T-helper 2 cell (primary cell): ENCODE measurements at regions not wholly inside any gene's neighbourhood (a gene's known extent, or its start where the extent isn't known, plus 50 kb on each side); places are given as distances from the start of the nearest gene placed in this dataset.
"Not testable (repeated sequence)": the region's sequence is repeated elsewhere in the genome, so short reads cannot be mapped to it uniquely, and the experiment has no call there.

Experiments used
- DNase-seq, 5 experiments: peaks; one replicate each; pipeline versions ENCODE4 v3.0.0 to v3.0.0-alpha.2; 2012 to 2022

- no peak for DNase-seq
Observed at GRCh38 chr2:191476901-191477300, 201.0 kb upstream of the NABP1 start.

- no peak for DNase-seq
Observed at GRCh38 chr2:191478799-191479679, 198.9 kb upstream of the NABP1 start.

GRCh38 chr2:191479680-191480023, 198.3 kb upstream of the NABP1 start:
- DNase-seq: no peak

- DNase-seq: no peak
Observed at GRCh38 chr2:191481305-191482070, 196.4 kb upstream of the NABP1 start.

GRCh38 chr2:191483117-191483516, 194.8 kb upstream of the NABP1 start:
- DNase-seq: no peak

- DNase-seq: no peak
Observed at GRCh38 chr2:191486584-191487320, 191.2 kb upstream of the NABP1 start.

GRCh38 chr2:191488135-191488534, 189.8 kb upstream of the NABP1 start:
- DNase-seq: no peak

- no peak for DNase-seq
Observed at GRCh38 chr2:191489177-191489576, 188.8 kb upstream of the NABP1 start.

GRCh38 chr2:191496838-191497237, 181.1 kb upstream of the NABP1 start:
- no peak for DNase-seq

- DNase-seq: no peak
Observed at GRCh38 chr2:191497822-191498221, 180.1 kb upstream of the NABP1 start.

- no peak for DNase-seq
Observed at GRCh38 chr2:191499050-191499449, 178.9 kb upstream of the NABP1 start.

- DNase-seq: no peak
Observed at GRCh38 chr2:191499874-191500565, 177.9 kb upstream of the NABP1 start.

- DNase-seq: no peak
Observed at GRCh38 chr2:191500566-191500883, 177.4 kb upstream of the NABP1 start.

GRCh38 chr2:191500884-191501560, 176.9 kb upstream of the NABP1 start:
- DNase-seq: no peak

GRCh38 chr2:191501561-191502168, 176.3 kb upstream of the NABP1 start:
- DNase-seq: no peak

GRCh38 chr2:191506515-191506914, 171.4 kb upstream of the NABP1 start:
- no peak for DNase-seq

GRCh38 chr2:191507252-191507853, 170.6 kb upstream of the NABP1 start:
- not testable (repeated sequence) for DNase-seq

- no peak for DNase-seq
Observed at GRCh38 chr2:191508738-191509137, 169.2 kb upstream of the NABP1 start.

GRCh38 chr2:191512216-191512835, 165.6 kb upstream of the NABP1 start:
- DNase-seq: no peak

- DNase-seq: no peak
Observed at GRCh38 chr2:191512874-191513273, 165.1 kb upstream of the NABP1 start.

- no peak for DNase-seq
Observed at GRCh38 chr2:191514613-191515012, 163.3 kb upstream of the NABP1 start.
